Activated T-cell treated with anti-CD3 and anti-CD28 coated beads, Interleukin-2, amount 50 U/mL, for 72 hours (primary cell): ENCODE measurements at regions not wholly inside any gene's neighbourhood (a gene's known extent, or its start where the extent isn't known, plus 50 kb on each side); places are given as distances from the start of the nearest gene placed in this dataset.
"Not testable (repeated sequence)": the region's sequence is repeated elsewhere in the genome, so short reads cannot be mapped to it uniquely, and the experiment has no call there.

ENCODE experiments used
- ATAC-seq, 2 donors: fragments of 150-1000 bp; cut with Tn5 transposase; replicated peaks in 1 of 2; 2 replicates each; pipeline ENCODE4 v1.10.0; 2021; ENCODE audit warnings: moderate library complexity in 2 of 2, mild to moderate bottlenecking in 1 of 2
- DNase-seq, 2 donors: peaks; one replicate each; pipeline ENCODE4 v3.0.0; 2021 to 2022; ENCODE audit warnings: mixed read lengths in 1 of 2
- H3K27ac Mint-ChIP-seq: one replicate; pipeline ENCODE4 v1.8.0; 2022; ENCODE audit warnings: mild to moderate bottlenecking, moderate library complexity, mixed read lengths
- H3K27me3 Mint-ChIP-seq: one replicate; pipeline ENCODE4 v1.8.0; 2022; ENCODE audit warnings: low read depth, mixed read lengths
- H3K36me3 Mint-ChIP-seq, 2 donors: one replicate each; pipeline ENCODE4 v1.8.0; 2022; ENCODE audit warnings: mixed read lengths in 2 of 2, mild to moderate bottlenecking in 1 of 2; ENCODE audit not compliant: insufficient read depth in 2 of 2
- H3K4me1 Mint-ChIP-seq: one replicate; pipeline ENCODE4 v1.8.0; 2022; ENCODE audit warnings: low read depth, mixed read lengths
- H3K4me3 Mint-ChIP-seq, 2 donors: one replicate each; pipeline ENCODE4 v1.8.0; 2022; ENCODE audit warnings: mild to moderate bottlenecking in 2 of 2, mixed read lengths in 2 of 2, moderate library complexity in 2 of 2
- H3K9me3 Mint-ChIP-seq, 2 donors: one replicate each; pipeline ENCODE4 v1.8.0; 2022; ENCODE audit warnings: mixed read lengths in 2 of 2

- not testable (repeated sequence) for H3K9me3 Mint-ChIP-seq, H3K27ac Mint-ChIP-seq, ATAC-seq, H3K27me3 Mint-ChIP-seq, H3K36me3 Mint-ChIP-seq, H3K4me3 Mint-ChIP-seq, DNase-seq
- peaks cover 14% of the 10 kb centered on the region for H3K4me1 Mint-ChIP-seq
Observed at GRCh38 chr20:17821606-17822005, 121.8 kb downstream of the BANF2 start.

GRCh38 chr20:17819395-17820093, 119.8 kb downstream of the BANF2 start:
- H3K9me3 Mint-ChIP-seq = peaks cover 2 to 4% of the 10 kb centered on the region in 2 donors
- H3K27ac Mint-ChIP-seq = no peak overlapping the region
- H3K36me3 Mint-ChIP-seq = no peaks in the 10 kb centered on the region
- no peaks in the 10 kb centered on the region for H3K4me1 Mint-ChIP-seq
- H3K27me3 Mint-ChIP-seq = no peaks in the 10 kb centered on the region
- no peak overlapping the region for H3K4me3 Mint-ChIP-seq
- no peak for ATAC-seq
- no peak for DNase-seq

GRCh38 chr20:17818187-17818586, 118.4 kb downstream of the BANF2 start:
- no peak for DNase-seq
- Mint-ChIP-seq H3K36me3 (no peaks in the 10 kb centered on the region), H3K9me3 (peaks cover 2 to 4% of the 10 kb centered on the region in 2 donors), H3K4me3 (no peak overlapping the region), H3K27ac (no peak overlapping the region), H3K27me3 (no peaks in the 10 kb centered on the region), H3K4me1 (no peaks in the 10 kb centered on the region)
- no peak for ATAC-seq

GRCh38 chr20:17816804-17817587, 117.2 kb downstream of the BANF2 start:
- ATAC-seq (no peak), DNase-seq (no peak)
- no peak overlapping the region for H3K27ac Mint-ChIP-seq
- no peaks in the 10 kb centered on the region for H3K36me3 Mint-ChIP-seq
- H3K4me3 Mint-ChIP-seq = no peak overlapping the region
- H3K9me3 Mint-ChIP-seq = peaks cover 2 to 4% of the 10 kb centered on the region in 2 donors
- no peaks in the 10 kb centered on the region for H3K27me3 Mint-ChIP-seq
- H3K4me1 Mint-ChIP-seq = no peaks in the 10 kb centered on the region

- no peak for DNase-seq
- H3K9me3 Mint-ChIP-seq = no peaks in the 10 kb centered on the region
Observed at GRCh38 chr20:17811628-17811965, 111.8 kb downstream of the BANF2 start.

GRCh38 chr20:17810847-17811627, 111.3 kb downstream of the BANF2 start:
- H3K4me3 Mint-ChIP-seq = no peak overlapping the region
- H3K27me3 Mint-ChIP-seq = no peaks in the 10 kb centered on the region
- no peak overlapping the region for H3K27ac Mint-ChIP-seq
- DNase-seq (no peak), ATAC-seq (no peak)
- H3K4me1 Mint-ChIP-seq = no peaks in the 10 kb centered on the region
- H3K9me3 Mint-ChIP-seq = no peaks in the 10 kb centered on the region
- H3K36me3 Mint-ChIP-seq = no peaks in the 10 kb centered on the region

More at GRCh38 chr20:17811628-17811965, 111.8 kb downstream of the BANF2 start:
- Mint-ChIP-seq H3K36me3 (no peaks in the 10 kb centered on the region), H3K4me3 (no peak overlapping the region), H3K27ac (no peak overlapping the region), H3K27me3 (no peaks in the 10 kb centered on the region), H3K4me1 (no peaks in the 10 kb centered on the region)
- no peak for ATAC-seq

- H3K27me3 Mint-ChIP-seq = no peaks in the 10 kb centered on the region
- ATAC-seq (no peak), DNase-seq (no peak)
- H3K4me3 Mint-ChIP-seq = no peak overlapping the region
- no peaks in the 10 kb centered on the region for H3K9me3 Mint-ChIP-seq
- H3K4me1 Mint-ChIP-seq = no peaks in the 10 kb centered on the region
- no peak overlapping the region for H3K27ac Mint-ChIP-seq
- no peaks in the 10 kb centered on the region for H3K36me3 Mint-ChIP-seq
Observed at GRCh38 chr20:17810062-17810631, 110.4 kb downstream of the BANF2 start.

GRCh38 chr20:17809362-17810061, 109.7 kb downstream of the BANF2 start:
- DNase-seq (no peak), ATAC-seq (no peak)
- no peaks in the 10 kb centered on the region for H3K36me3 Mint-ChIP-seq
- H3K27ac Mint-ChIP-seq = no peak overlapping the region
- H3K9me3 Mint-ChIP-seq = no peaks in the 10 kb centered on the region
- no peaks in the 10 kb centered on the region for H3K27me3 Mint-ChIP-seq
- H3K4me1 Mint-ChIP-seq = no peaks in the 10 kb centered on the region
- H3K4me3 Mint-ChIP-seq = no peak overlapping the region

- Mint-ChIP-seq H3K27me3 (peaks cover 7% of the 10 kb centered on the region), H3K4me1 (no peaks in the 10 kb centered on the region), H3K36me3 (no peaks in the 10 kb centered on the region), H3K9me3 (no peaks in the 10 kb centered on the region), H3K27ac (no peak overlapping the region), H3K4me3 (no peak overlapping the region)
- ATAC-seq = no peak
- DNase-seq = no peak
Observed at GRCh38 chr20:17808782-17809181, 109.0 kb downstream of the BANF2 start.

GRCh38 chr20:17808357-17808756, 108.6 kb downstream of the BANF2 start:
- no peaks in the 10 kb centered on the region for H3K9me3 Mint-ChIP-seq
- ATAC-seq (no peak), DNase-seq (no peak)
- no peaks in the 10 kb centered on the region for H3K4me1 Mint-ChIP-seq
- no peaks in the 10 kb centered on the region for H3K36me3 Mint-ChIP-seq
- no peak overlapping the region for H3K27ac Mint-ChIP-seq
- H3K4me3 Mint-ChIP-seq = no peak overlapping the region
- peaks cover 7% of the 10 kb centered on the region for H3K27me3 Mint-ChIP-seq

GRCh38 chr20:17807651-17808050, 107.9 kb downstream of the BANF2 start:
- Mint-ChIP-seq H3K4me1 (no peaks in the 10 kb centered on the region), H3K27me3 (peaks cover 7% of the 10 kb centered on the region), H3K27ac (no peak overlapping the region), H3K36me3 (no peaks in the 10 kb centered on the region), H3K9me3 (no peaks in the 10 kb centered on the region), H3K4me3 (no peak overlapping the region)
- no peak for ATAC-seq
- no peak for DNase-seq

- H3K4me1 Mint-ChIP-seq = no peaks in the 10 kb centered on the region
- H3K27ac Mint-ChIP-seq = no peak overlapping the region
- no peak for DNase-seq
- no peak for ATAC-seq
- H3K27me3 Mint-ChIP-seq = peaks cover 7% of the 10 kb centered on the region
- H3K9me3 Mint-ChIP-seq = no peaks in the 10 kb centered on the region
- no peaks in the 10 kb centered on the region for H3K36me3 Mint-ChIP-seq
- H3K4me3 Mint-ChIP-seq = no peak overlapping the region
Observed at GRCh38 chr20:17806739-17807441, 107.1 kb downstream of the BANF2 start.
